HG03520 (cell line): ENCODE measurements at regions not wholly inside any gene's neighbourhood (a gene's known extent, or its start where the extent isn't known, plus 50 kb on each side); places are given as distances from the start of the nearest gene placed in this dataset.

ENCODE experiments used
- ATAC-seq: cut with Tn5 transposase; IDR thresholded peaks from one replicate; pipeline ENCODE4 v1.9.1; 2021; ENCODE audit warnings: mild to moderate bottlenecking, moderate library complexity; ENCODE audit not compliant: unreplicated experiment

DNA sequence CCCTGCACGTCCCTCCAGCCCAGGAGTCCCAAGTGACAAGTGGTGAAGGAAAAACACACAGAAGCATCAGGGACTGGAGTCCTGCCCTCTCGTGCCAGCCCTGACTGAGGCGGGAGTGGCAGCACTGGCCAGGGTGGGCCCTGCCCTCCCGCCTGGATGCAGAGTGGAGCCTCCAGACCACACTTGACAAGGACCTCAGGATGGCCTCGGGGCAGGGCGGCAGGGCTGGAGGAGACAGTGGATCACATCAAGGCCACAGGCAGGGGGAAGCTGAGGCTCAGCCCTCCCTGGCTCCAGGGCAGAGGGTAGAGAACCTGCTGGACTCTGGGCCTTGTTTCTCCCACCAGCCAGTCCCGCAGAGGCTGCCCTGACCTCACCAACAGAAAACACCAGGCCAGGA is 128.8 kb upstream of the CDH4 start:
- ATAC-seq = no peak

DNA sequence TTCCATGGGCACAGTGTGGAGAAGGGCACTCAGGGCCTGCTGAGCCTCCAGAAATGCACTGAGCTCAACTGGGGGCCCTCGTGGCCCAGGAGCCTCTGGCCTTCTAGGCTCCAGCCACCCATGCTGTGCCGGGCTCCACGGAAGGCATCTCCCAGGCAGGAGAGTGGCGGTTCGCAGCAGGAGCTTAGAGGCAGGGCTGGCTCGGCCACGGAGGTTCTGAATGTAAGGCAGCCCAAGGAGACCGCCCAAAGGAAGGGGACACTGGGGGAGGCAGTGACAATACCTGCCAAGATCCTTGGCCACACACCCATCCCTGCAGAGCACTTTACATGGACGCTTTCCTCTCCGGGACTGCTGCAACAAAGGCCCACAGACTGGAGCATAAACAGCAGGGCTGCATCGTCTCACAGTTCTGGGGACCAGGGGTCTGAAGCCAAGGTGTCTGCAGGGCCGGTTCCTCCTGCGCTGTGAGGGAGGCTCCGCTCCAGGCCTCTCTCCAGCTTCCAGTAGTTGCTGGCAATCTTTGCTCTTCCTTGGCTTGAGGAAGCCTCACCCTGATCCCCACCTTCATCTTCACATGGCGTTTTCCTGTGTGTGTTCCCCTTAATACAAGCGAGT is 128.2 kb upstream of the CDH4 start:
- ATAC-seq = no peak

DNA sequence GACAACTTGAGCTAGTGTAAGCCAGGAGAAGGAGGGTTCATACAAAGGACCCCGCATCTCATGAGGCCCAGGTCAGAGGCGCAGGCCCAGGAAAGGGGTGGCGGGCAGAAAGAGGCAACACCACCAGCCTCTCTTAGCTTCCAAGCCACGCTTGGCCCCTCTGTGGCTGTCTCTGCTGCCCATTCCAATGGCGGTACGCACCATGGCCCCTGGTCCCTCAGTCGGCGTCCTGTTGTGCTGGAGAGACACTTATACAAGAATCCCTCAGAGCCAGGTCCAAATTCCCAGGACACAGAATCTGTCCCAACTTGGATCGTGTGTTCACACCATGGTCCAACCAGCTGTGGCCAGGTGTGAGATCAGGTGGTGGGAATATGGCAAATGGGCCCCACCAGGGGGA is 127.0 kb upstream of the CDH4 start:
- ATAC-seq = no peak

DNA sequence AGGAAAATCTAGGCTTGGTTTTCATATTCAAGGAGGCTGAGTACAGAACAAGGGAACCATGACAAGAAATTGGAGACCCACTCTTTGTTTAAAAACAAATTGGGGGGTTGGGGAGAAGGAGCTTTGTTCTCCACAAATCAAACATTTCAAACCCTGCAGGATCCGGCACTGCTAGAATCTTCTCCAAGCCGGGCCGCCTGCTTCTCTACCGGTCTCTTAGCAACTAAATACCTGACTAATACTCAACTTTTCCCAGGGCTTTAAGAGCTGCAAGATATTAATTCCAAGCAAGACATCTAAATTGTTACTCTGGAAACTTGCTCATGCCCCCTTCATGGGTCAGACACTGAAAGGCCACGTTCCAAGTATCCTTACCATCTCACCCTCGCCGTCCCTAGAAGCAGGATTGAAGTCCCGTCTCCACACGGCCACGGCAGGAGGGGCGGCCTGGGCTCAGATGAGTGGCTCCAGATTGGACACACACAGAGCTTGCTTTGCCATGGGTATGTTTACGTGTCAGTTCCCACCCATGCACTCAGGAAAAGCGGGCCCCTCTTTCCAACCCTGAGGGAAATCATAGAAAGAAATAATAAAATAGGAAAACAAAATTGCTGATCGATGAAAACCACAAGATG is 126.4 kb upstream of the CDH4 start:
- ATAC-seq = no peak

DNA sequence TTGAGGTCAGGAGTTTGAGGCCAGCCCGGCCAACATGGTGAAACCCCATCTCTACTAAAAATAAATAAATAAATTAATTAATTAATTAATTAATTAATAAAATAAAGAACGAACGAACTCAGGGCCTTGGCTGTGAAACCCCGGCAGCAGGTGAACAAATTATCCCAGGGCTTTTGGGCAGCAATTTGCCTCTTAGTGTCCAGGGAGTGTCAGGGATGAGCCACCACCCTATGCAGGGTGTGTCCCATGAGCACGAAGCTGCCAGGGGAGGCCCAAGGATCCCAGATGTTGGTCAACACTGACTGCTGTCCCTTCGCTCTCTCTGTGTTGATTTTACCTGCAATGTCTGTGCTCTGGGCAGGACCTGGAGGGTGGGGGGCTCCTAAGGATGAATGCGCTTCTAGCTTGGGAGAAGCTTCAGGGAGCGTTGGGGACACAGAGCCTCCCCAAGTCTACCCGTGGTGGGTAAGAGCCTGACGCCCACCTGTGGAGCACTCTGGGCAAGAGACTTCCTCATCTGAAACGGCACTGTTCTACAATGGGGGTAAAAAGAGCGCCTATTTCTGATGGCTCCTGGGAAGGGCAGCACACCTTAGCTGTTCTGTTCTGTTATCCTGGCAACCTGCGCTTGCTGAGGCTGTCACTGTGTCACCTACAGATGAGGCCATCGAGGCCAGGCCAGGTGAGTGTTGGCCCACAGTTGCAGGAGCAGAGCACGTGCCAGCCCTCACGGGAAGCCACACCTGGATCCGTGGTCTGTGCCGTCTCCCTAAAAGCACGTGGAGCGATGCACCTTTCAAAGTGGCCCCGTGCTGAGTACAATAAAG is 125.5 kb upstream of the CDH4 start:
- no peak for ATAC-seq

DNA sequence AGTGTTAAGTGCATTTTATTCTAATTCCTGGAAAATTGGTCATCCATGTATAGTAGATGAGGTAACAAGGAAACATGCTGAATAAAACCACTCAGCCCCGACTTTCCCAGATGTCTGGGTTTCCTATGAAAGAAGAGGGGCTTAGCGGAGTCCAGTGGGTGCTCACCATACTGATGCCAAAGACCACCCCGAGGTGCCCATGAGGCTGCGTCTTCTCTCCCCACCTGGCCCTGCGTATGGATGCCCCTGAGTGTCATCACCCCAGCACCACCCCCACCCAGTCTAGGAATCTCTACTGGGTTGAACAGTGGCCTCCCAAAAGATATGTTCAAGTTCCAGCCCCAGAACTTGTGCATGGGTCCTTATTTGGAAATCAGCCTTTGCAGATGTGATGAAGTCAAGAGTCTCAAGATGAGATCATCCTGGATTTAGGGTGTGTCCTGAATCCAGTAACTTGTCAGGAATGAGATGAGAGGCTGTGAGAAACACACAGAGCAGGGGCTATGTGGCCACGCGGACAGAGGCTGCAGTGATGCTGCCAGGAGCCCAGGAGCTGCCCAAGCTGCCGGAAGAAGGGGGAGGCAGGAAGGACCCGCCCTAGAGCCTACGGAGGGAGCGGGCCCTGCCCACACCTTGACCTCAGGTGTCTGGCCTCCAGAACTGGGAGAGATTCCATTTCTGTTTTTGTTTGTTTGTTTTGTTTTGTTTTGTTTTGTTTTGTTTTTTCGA is 124.6 kb upstream of the CDH4 start:
- no peak for ATAC-seq

DNA sequence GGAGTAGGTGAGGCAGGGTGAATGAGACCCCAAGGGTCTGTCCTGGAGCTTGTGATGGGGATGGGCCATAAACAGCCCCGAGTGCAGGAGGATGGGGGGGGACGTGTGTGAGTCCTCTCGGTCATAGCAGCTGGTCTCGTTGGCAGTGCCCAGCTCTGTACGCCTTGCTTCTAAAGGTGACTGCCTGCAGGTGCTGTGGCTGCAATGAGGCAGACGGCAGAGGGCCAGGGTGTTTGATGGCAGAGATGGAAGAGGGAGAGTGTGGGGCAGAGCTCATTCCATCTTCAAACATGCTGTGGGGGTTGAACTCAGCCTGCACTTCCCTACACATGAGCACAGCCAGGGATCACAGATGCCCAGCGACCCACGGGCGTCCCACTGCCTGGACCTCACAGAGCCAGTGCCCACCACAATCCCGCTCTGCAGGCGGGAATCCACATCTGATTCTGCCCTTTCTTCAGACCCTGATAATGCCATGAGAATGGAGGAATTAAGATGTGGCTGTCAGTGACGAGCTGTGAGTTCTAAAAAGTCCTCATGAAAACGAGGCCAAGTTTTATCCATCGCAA is 123.3 kb upstream of the CDH4 start:
- ATAC-seq = no peak

DNA sequence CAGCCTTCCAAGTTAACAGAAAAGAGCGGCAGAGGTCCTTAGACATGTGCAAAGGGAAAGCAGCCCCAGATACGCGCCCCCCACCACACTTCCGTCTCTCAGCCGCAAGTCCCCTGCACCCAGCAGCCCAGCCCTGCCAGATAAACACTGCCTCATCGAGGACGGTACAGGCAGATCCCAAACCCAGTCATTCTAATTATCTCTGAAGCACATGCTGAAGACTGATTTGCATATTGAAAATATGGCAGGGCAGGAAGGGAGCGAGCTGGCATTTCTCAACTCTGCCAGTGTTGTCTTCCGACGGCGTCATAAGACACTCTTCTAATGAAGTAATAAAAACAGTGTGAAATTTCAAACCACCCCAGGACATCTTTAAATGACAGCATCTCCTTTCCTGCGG is 122.8 kb upstream of the CDH4 start:
- ATAC-seq = no peak

DNA sequence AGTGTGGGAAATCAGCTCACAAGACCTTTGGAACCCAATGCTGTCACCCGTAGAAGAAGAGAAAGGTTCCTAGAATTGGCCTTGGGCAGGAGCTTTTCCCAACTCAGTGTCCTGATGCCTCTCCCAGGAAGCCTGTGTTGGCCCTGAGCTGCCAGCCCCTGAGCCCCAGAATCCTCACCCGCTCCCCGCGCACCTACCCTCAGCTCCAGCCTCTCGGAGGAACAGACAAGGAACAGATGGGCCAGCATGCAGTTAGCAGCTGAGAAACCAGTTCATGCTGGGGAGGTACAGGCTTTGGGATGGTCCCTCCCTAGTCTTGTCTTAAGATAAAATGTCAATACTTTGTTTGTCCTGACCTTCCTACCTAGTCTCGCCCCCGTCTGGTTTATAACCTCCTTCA is 121.9 kb upstream of the CDH4 start:
- ATAC-seq = no peak

DNA sequence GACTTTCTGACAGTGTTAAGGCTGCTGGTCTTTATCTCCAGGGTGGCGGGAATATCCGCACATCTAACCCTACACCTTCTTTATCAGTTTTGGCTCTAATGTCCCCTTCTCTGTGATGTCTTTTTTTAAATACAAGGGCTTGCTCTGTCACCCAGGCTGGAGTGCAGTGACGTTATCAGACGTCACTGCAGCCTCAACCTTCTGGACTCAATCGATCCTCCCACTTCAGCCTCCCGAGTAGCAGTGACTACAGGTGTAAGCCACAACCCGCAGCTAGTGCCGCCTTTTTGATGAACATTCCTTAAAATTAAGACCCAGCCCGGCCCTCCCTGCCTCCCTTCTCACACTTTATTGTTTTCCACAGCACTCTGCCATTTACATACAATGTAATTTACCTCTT is 120.1 kb upstream of the CDH4 start:
- no peak for ATAC-seq

DNA sequence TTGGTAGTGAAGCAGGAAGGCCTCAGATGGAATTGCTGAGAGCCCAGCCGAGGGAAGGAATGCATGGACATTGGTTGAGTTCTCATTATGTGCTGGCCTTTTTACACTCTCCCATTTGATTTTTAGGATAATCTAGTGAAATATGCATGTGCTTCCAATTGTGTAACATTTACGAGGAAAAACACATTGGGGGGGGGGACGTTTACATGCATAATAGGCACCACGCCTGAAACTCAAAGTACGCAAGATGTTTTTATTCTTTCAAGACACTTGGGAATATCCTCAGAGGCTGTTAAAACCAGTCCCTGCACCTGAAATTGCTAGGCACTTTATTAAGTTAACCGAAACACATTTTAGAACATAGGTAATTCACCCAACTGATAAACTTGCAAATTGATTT is 118.5 kb upstream of the CDH4 start:
- ATAC-seq = no peak

DNA sequence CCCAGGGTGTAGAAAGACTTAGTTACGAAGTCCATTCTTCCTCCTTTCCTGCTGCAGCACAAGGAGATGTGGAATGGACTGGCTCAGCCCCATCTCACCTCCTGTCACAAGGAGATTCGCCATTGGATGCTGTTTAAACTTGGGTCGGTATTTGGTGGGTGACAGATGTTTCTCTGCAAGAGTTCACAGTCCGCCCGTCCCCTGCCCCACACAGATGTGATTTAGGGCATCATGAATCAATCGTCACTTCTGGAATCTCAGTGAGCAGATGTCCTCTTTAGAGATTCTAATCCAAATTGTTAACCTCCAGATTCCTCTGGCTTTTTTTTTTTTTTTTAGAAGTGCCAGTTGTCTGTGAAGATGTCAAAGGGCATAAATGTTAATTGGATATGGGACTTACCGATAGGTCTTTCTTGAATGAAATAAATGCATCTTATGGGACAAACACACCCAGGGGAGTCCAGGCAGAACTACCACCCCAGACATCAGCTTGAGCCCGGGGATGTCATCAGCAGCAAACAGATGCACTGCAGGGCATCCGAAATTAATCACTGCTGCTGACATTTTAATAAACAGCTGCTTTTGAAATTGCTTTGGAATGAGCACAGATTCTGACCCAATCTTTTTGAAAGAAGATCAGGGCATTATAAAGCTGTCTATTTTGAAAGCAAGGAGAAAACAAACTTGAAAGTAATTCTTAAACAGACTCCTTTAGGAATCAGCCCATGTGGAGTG is 117.6 kb upstream of the CDH4 start:
- no peak for ATAC-seq

DNA sequence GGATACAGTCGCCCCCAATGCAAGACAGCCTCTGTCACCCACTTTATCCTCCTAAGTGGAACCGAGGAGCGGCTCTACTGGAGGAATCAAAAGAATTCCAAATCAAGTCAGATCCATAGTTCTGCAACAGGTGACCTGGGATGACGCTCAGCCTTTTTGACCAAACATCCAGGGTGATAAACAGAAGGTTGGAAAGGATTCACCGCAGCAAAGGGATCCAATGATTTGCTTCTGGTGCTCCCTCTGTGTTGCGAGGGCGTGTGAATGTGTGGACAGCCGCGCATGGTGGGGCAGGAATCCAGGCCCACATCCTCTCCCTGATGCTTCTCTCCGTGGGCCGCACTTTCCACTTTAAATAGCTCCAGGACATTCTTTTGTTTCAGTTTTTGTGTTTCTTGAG is 116.8 kb upstream of the CDH4 start:
- no peak for ATAC-seq

DNA sequence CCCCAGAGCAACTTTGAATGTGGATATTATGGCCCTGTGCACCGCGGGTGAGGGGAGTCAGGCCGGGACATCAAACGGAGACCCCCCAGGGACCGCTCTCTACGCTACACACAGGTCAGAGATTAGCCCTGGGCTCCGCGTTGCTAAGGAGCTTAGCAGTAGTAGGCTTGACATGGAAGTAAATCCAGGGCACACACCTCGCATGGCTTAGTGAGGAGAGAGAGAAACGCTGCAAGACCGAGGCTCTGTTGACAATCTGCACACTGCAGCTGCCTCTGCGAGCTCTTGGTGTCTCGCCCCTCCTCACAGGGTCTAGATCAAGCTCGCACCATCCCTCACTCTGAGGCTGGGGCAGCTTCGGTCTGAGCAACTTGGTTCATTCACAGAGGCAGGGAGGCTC is 116.1 kb upstream of the CDH4 start:
- ATAC-seq = no peak

DNA sequence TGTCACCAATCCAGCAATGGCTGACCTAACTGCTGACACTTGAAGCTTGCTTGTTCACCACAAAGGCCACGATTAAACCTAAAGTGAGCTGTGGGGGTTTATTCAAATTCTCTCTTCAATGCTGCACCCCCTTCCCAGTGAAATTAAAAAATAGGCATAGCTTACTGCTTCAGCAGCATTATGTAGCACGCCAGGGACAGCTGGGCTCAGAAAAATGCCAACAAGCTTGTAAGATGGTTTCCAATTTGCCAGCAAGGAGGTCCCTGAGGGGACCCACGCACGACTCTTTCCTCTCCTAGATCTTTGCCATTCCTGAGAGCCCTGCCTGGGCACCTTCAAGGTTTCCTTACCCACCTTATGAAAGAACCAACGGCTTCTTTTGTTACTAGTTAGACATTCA is 113.5 kb upstream of the CDH4 start:
- ATAC-seq = no peak

DNA sequence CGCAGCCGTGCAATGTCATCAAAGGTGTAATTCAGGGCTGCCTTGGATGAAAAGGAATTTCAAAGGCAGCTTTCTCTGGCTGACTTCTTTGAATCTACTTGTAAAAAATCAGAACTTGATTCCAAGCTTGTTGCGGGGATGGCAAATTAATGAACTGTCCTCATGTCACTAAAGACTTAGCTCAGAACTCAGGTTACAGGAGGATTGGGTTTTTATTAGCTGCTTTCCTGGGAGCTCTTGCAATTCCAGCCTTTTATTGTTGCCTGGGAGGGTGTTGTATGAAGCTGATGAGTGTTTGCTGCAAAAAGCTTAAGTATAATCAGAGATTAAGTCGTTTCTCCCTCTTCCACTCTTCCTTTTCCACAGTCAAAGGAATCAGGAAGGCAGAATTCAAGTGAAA is 113.0 kb upstream of the CDH4 start:
- ATAC-seq = no peak

DNA sequence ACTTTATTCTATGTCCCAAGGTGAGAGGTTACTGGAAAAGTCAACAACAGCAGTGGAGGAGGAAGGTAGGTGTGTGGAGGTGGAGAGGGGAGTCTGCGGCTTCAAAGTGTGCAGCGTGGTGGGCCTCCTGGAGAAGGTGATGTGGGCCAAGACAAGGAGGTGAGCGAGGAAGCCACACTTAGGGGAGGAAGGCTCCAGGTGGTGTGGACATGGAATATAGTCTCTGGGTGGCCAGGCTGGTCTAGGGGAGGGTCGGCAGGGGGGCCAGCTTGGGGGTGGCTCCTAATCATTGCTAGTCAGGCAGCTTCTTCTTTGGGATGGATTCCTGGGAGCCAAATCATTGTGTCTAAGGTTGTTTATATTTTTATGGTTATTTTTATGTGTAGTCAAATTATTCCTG is 111.5 kb upstream of the CDH4 start:
- ATAC-seq = no peak

DNA sequence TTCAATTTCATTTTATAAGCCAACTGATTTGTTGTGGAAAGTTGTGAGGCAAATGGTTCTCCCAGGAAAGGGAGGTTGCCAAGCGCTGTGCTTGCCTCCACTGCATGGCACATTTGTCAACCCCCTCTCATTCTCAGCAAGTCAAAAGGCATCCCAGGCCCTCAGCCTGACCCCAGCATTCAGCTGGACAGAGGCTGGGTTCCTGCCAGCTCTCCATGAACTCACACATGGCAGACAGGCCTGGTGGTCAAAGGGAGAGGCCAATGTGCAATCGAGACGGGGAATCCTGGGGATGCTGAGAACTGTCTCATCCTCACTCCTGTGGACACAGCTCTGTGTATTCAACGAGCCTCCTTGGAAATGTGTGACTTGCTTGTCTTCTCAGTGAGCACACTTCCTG is 106.0 kb upstream of the CDH4 start:
- no peak for ATAC-seq

DNA sequence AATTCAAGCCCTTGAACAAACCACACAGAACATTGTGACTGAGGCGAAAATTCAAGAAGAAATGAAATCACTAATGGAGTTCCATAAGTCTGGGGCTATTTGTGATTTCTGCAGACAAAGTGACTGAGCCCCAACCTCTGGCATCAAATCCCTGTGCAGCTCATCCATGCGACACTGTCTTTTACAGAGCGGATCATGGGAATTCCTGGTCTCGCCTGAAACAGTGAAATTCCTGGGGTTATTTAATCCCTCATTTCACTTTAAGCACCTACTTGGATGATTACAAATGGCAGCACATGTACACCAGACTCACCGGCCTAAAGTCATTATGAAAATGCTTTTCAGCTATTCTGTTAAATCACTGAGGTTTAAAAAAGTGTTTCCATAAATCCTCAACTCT is 102.4 kb upstream of the CDH4 start:
- no peak for ATAC-seq

DNA sequence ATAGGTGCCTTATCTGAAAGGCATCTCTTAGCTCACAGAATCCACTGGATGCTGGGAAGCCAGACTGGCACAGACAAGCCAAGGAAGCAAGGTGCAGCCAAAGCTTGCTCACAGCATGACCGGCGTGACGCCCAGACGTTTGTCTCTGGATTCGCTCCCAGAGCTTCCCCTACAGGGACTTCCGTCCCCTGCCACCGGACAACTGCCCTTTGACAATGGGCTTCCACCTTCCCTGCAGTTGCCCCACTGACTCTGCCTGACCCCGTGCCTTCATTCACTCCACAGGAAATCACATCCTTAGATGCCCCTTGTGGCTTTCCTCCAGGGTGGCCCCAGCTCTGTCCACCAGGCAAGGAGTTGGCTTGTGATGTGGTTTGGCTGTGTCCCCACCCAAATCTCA is 94.8 kb upstream of the CDH4 start:
- no peak for ATAC-seq
